K562 (cell line): ENCODE measurements at regions not wholly inside any gene's neighbourhood (a gene's known extent, or its start where the extent isn't known, plus 50 kb on each side); places are given as distances from the start of the nearest gene placed in this dataset.

ENCODE experiments used
- ATAC-seq: fragments of 200-7000 bp; cut with Tn5 transposase; 3 replicates; pipeline ENCODE4 v1.9.1; 2020; ENCODE audit warnings: moderate library complexity
- BruUV-seq: library from RNA; stranded (reverse); fragments of 400-500 nt; replicated peaks from 2 replicates; lab custom pipeline; 2021; lab: Mats Ljungman, UMichigan
- CTCF ChIA-PET: fragments of 300-600 bp; formaldehyde crosslinking; extraction: SDS; loops from one replicate; lab custom pipeline; 2021; ENCODE audit warnings: low intra/inter-chr PET ratio; lab: Yijun Ruan, JAX
- POLR2A ChIA-PET: fragments of 300-600, 350-650 bp; sonication (Branson Sonifier 250); formaldehyde crosslinking; extraction: SDS; loops from one replicate; lab custom pipeline; 2021; ENCODE audit warnings: antibody characterized with exemption, inconsistent platforms; lab: Yijun Ruan, JAX
- DNase-seq, 4 experiments: peaks; one replicate each; pipeline versions ENCODE4 v3.0.0 to v3.0.0-alpha.2; 2011 to 2018; ENCODE audit warnings: low spot score in 3 of 4, mixed read lengths in 3 of 4; ENCODE audit errors: extremely low read depth in 1 of 4
- FAIRE-seq: peaks from 2 replicates; lab custom pipeline; 2011; peaks lifted over from hg19 to GRCh38; lab: Jason Lieb, UNC
- H2AFZ ChIP-seq: 2 replicates; pipeline ENCODE4 v1.6.0; 2011; ENCODE audit warnings: low read depth, low read length, control low read depth, inconsistent platforms
- H3K27ac ChIP-seq: fragments of 200-600 bp; 3 replicates; pipeline ENCODE4 v1.8.0; 2011; ENCODE audit warnings: low read depth, mild to moderate bottlenecking, control low read depth, inconsistent platforms, low read length, moderate library complexity, mixed read lengths; ENCODE audit errors: extremely low read depth
- H3K27me3 ChIP-seq, 2 experiments: fragments of 300-600 bp in 1 of 2; 2 replicates in 1 of 2; 3 replicates in 1 of 2; pipeline versions ENCODE4 v1.6.0 to v1.8.0; 2011; ENCODE audit warnings: inconsistent platforms in 2 of 2, low read length in 2 of 2, mild to moderate bottlenecking in 1 of 2, mixed read lengths in 1 of 2, moderate library complexity in 1 of 2; ENCODE audit not compliant: control insufficient read depth in 2 of 2, insufficient read depth in 2 of 2
- H3K36me3 ChIP-seq: fragments of 300-600 bp; 3 replicates; pipeline ENCODE4 v1.8.0; 2011; ENCODE audit warnings: mild to moderate bottlenecking, low read length, inconsistent platforms; ENCODE audit not compliant: control insufficient read depth, insufficient read depth
- H3K4me1 ChIP-seq, 2 experiments: fragments of 200-600 bp in 1 of 2; replicated peaks in 1 of 2; 2 replicates in 1 of 2; 3 replicates in 1 of 2; pipeline versions ENCODE4 v1.5.1 to v1.8.0; 2011; ENCODE audit warnings: inconsistent platforms in 2 of 2, low read length in 2 of 2, mild to moderate bottlenecking in 1 of 2, mixed read lengths in 1 of 2, moderate library complexity in 1 of 2; ENCODE audit not compliant: control insufficient read depth in 2 of 2, insufficient read depth in 2 of 2
- H3K4me2 ChIP-seq: 2 replicates; pipeline ENCODE4 v1.6.1; 2011; ENCODE audit warnings: low read length, control low read depth, inconsistent platforms, mixed read lengths; ENCODE audit not compliant: insufficient read depth
- H3K4me3 ChIP-seq: fragments of 200-600 bp; sonication (generic), shearing (Covaris generic); 2 replicates; pipeline ENCODE4 v1.5.1; 2016; ENCODE audit warnings: control low read depth, inconsistent platforms
- H3K79me2 ChIP-seq: fragments of 200-600 bp; 3 replicates; pipeline ENCODE4 v1.8.0; 2011; ENCODE audit warnings: low read length, inconsistent platforms; ENCODE audit not compliant: control insufficient read depth, insufficient read depth
- H3K9ac ChIP-seq, 2 experiments: 2 replicates each; pipeline versions ENCODE4 v1.6.0 to v1.6.1; 2011; ENCODE audit warnings: low read depth in 2 of 2, low read length in 2 of 2, control low read depth in 1 of 2, inconsistent platforms in 1 of 2, mild to moderate bottlenecking in 1 of 2, mixed read lengths in 1 of 2; ENCODE audit not compliant: insufficient read depth in 1 of 2
- H3K9me1 ChIP-seq: one replicate; pipeline ENCODE4 v1.6.0; 2011; ENCODE audit warnings: inconsistent platforms, mild to moderate bottlenecking, low read length, moderate library complexity; ENCODE audit not compliant: control insufficient read depth, insufficient read depth
- H3K9me3 ChIP-seq: replicated peaks from 2 replicates; pipeline ENCODE4 v1.5.1; 2011; ENCODE audit warnings: low read depth, low read length, inconsistent platforms; ENCODE audit not compliant: control insufficient read depth, insufficient read depth
- H4K20me1 ChIP-seq: replicated peaks from 2 replicates; pipeline ENCODE4 v1.6.1; 2011; ENCODE audit warnings: low read length, inconsistent platforms, mixed read lengths; ENCODE audit not compliant: control insufficient read depth, insufficient read depth
- BACH1 ChIP-seq: fragments of 200-800 bp; sonication (Bioruptor generic); IDR thresholded peaks from 2 replicates; pipeline ENCODE4 v1.6.1; 2016; ENCODE audit warnings: missing genetic modification characterization, missing compliant biosample characterization
- CBFB ChIP-seq: sonication (generic); formaldehyde crosslinking; IDR thresholded peaks from 2 replicates; pipeline ENCODE4 v1.4.0; 2020; ENCODE audit warnings: mild to moderate bottlenecking, missing genetic modification reagents
- CHD4 ChIP-seq: fragments of 200-600 bp; sonication (generic); IDR thresholded peaks from 3 replicates; pipeline ENCODE4 v1.6.1; 2012; ENCODE audit warnings: low read depth, mild to moderate bottlenecking, mixed read lengths, low read length, inconsistent platforms; ENCODE audit not compliant: insufficient read depth, insufficient replicate concordance, poor library complexity, severe bottlenecking
- EP400 ChIP-seq: fragments of 450-650 bp; IDR thresholded peaks from 2 replicates; pipeline ENCODE4 v1.6.1; 2017; ENCODE audit warnings: antibody characterized with exemption, mild to moderate bottlenecking, moderate library complexity
- HDAC1 ChIP-seq, 2 experiments: fragments of 450-650 bp; IDR thresholded peaks; 2 replicates each; pipeline ENCODE4 v1.6.1; 2016 to 2017; ENCODE audit warnings: inconsistent platforms in 1 of 2, mild to moderate bottlenecking in 1 of 2, moderate library complexity in 1 of 2
- MXI1 ChIP-seq: IDR thresholded peaks from 2 replicates; pipeline ENCODE4 v1.6.1; 2011; ENCODE audit warnings: low read depth, mild to moderate bottlenecking, improper control_type of control experiment, low read length
- NCOA6 ChIP-seq: fragments of 450-650 bp; IDR thresholded peaks from 2 replicates; pipeline ENCODE4 v1.6.1; 2017; ENCODE audit warnings: mild to moderate bottlenecking
- NFYB ChIP-seq: IDR thresholded peaks from 2 replicates; pipeline ENCODE4 v1.6.1; 2011; ENCODE audit warnings: mild to moderate bottlenecking, moderate library complexity; ENCODE audit not compliant: insufficient read length; ENCODE audit errors: extremely low read depth
- TCF3 ChIP-seq: sonication (generic); formaldehyde crosslinking; IDR thresholded peaks from 2 replicates; pipeline ENCODE4 v1.4.0; 2020; ENCODE audit warnings: mild to moderate bottlenecking, missing genetic modification reagents
- TCF7 ChIP-seq: sonication (generic); IDR thresholded peaks from 2 replicates; pipeline ENCODE4 v1.6.1; 2016; ENCODE audit warnings: antibody characterized with exemption, borderline replicate concordance
- ZNF408 ChIP-seq: fragments of 250-450 bp; sonication (Bioruptor Pico); IDR thresholded peaks from 2 replicates; pipeline ENCODE4 v1.4.0; 2020; ENCODE audit warnings: low read depth, mild to moderate bottlenecking, moderate library complexity
- WGBS: fragments of 100-300 bp; shearing (Covaris generic); methylation state at CpG from one replicate; pipeline ENCODE4 v1.1.6; 2016; ENCODE audit warnings: low coverage, mixed read lengths; ENCODE audit not compliant: insufficient coverage; ENCODE audit errors: missing lambda C conversion rate; 5-methylcytosine and 5-hydroxymethylcytosine counted together
- in situ Hi-C: fragments of 300-500 bp; cut with MboI; formaldehyde crosslinking; loops from 4 replicates; pipeline ENCODE4 v1.15.0; 2018; ENCODE audit warnings: inconsistent platforms, mixed read lengths
- intact Hi-C: fragments of 100-400 bp; cut with micrococcal nuclease; formaldehyde crosslinking; loops from 2 replicates; pipeline ENCODE4 v1.14.2; 2022
- TF ChIP-seq, protein P1 (sequence below): fragments of 250-450 bp; sonication (Bioruptor Pico); IDR thresholded peaks from 2 replicates; pipeline ENCODE4 v1.4.0; 2020; ENCODE audit warnings: mild to moderate bottlenecking
- TF ChIP-seq, protein P2 (sequence below): sonication (generic); formaldehyde crosslinking; IDR thresholded peaks from 2 replicates; pipeline ENCODE4 v1.8.0; 2022; ENCODE audit warnings: mild to moderate bottlenecking, low read depth, missing genetic modification reagents
- TF ChIP-seq, protein P3 (sequence below): fragments of 450-650 bp; IDR thresholded peaks from one replicate; pipeline ENCODE4 v1.6.1; 2018; ENCODE audit warnings: mild to moderate bottlenecking, moderate library complexity; ENCODE audit not compliant: partially characterized antibody

DNA sequence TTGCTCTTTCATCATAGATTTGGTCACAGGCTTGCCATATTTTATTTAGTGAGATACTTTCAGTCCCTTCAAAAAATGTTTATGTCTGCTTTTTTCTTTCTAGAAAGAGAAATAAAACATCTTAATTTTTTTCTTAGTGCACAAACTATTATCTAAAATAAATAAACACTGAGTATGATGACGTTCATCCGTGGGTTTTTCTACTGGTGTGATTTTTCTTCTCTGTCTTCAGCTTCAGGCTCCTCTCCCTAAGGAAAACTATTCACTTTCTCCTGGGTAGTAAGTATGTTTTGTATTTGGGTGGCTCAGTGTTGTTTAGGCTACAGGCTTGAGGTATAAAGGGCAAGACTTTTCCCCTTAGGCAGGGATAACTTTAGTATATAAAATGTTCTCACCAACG lies 154.7 kb downstream of the DACT1 start:
- CTCF ChIA-PET, result no interaction called here
- intact Hi-C loops, result no loop called here
- no peak overlapping the region for H3K4me2 ChIP-seq
- no peaks in the 10 kb centered on the region for H3K9me1 ChIP-seq
- H3K36me3 ChIP-seq, result no peaks in the 10 kb centered on the region
- no peak overlapping the region for H3K4me3 ChIP-seq
- no peak for FAIRE-seq
- whole genome bisulfite sequencing, result 4% methylated on average over 3 of the region's 3 CpGs
- H4K20me1 ChIP-seq, result no peaks in the 10 kb centered on the region
- POLR2A ChIA-PET, result no interaction called here
- no TSS peak for BruUV-seq
- H2AFZ ChIP-seq, result no peak overlapping the region
- H3K27ac ChIP-seq, result no peak overlapping the region
- in situ Hi-C loops, result no loop called here
- no peaks in the 10 kb centered on the region for H3K9me3 ChIP-seq
- TF ChIP-seq MXI1, result no peak
- no peak for TF ChIP-seq ZNF408 (CRISPR knock-in tag)
- no peak for TF ChIP-seq HDAC1 (IDR thresholded peaks at IDR 0.05)
- TF ChIP-seq TCF7, result no peak
- TF ChIP-seq, protein P1, sequence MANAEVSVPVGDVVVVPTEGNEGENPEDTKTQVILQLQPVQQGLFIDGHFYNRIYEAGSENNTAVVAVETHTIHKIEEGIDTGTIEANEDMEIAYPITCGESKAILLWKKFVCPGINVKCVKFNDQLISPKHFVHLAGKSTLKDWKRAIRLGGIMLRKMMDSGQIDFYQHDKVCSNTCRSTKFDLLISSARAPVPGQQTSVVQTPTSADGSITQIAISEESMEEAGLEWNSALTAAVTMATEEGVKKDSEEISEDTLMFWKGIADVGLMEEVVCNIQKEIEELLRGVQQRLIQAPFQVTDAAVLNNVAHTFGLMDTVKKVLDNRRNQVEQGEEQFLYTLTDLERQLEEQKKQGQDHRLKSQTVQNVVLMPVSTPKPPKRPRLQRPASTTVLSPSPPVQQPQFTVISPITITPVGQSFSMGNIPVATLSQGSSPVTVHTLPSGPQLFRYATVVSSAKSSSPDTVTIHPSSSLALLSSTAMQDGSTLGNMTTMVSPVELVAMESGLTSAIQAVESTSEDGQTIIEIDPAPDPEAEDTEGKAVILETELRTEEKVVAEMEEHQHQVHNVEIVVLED (CRISPR knock-in tag), result no peak
- TF ChIP-seq CHD4, result no peak
- no peak for TF ChIP-seq TCF3 (CRISPR knock-in tag)
- TF ChIP-seq BACH1 (tag), result no peak
- no peak for TF ChIP-seq EP400
- TF ChIP-seq CBFB (CRISPR knock-in tag), result no peak
- TF ChIP-seq, protein P2, sequence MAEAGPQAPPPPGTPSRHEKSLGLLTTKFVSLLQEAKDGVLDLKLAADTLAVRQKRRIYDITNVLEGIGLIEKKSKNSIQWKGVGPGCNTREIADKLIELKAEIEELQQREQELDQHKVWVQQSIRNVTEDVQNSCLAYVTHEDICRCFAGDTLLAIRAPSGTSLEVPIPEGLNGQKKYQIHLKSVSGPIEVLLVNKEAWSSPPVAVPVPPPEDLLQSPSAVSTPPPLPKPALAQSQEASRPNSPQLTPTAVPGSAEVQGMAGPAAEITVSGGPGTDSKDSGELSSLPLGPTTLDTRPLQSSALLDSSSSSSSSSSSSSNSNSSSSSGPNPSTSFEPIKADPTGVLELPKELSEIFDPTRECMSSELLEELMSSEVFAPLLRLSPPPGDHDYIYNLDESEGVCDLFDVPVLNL (CRISPR knock-in tag), result no peak
- no peak for TF ChIP-seq NCOA6
- TF ChIP-seq, protein P3, sequence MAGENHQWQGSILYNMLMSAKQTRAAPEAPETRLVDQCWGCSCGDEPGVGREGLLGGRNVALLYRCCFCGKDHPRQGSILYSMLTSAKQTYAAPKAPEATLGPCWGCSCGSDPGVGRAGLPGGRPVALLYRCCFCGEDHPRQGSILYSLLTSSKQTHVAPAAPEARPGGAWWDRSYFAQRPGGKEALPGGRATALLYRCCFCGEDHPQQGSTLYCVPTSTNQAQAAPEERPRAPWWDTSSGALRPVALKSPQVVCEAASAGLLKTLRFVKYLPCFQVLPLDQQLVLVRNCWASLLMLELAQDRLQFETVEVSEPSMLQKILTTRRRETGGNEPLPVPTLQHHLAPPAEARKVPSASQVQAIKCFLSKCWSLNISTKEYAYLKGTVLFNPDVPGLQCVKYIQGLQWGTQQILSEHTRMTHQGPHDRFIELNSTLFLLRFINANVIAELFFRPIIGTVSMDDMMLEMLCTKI, result no peak
- no peak for TF ChIP-seq NFYB
- TF ChIP-seq, all 486 proteins: peak for 0
- no peak overlapping the region for H3K9ac ChIP-seq
- no peaks in the 10 kb centered on the region for H3K4me1 ChIP-seq
- no peaks in the 10 kb centered on the region for H3K79me2 ChIP-seq
- no peaks in the 10 kb centered on the region for H3K27me3 ChIP-seq
- ATAC-seq, result no peak
- DNase-seq, result no peak
